OCI-LY7 (cell line): ENCODE measurements at regions not wholly inside any gene's neighbourhood (a gene's known extent, or its start where the extent isn't known, plus 50 kb on each side); places are given as distances from the start of the nearest gene placed in this dataset.

Source experiments
- BruUV-seq: library from RNA; stranded (reverse); fragments of 400-500 nt; replicated peaks from 2 replicates; lab custom pipeline; 2021; lab: Mats Ljungman, UMichigan
- CTCF ChIA-PET: fragments of 300-600 bp; sonication (Branson Sonifier 250); formaldehyde crosslinking; loops from one replicate; lab custom pipeline; 2022; ENCODE audit warnings: antibody characterized with exemption; ENCODE audit not compliant: unreplicated experiment; lab: Charles Lee
- POLR2A ChIA-PET: fragments of 300-600 bp; sonication (Branson Sonifier 250); formaldehyde crosslinking; loops from one replicate; lab custom pipeline; 2022; ENCODE audit warnings: antibody characterized with exemption; lab: Charles Lee
- DNase-seq: peaks from one replicate; pipeline ENCODE4 v3.0.0-alpha.2; 2015; ENCODE audit warnings: low spot score
- H2AFZ ChIP-seq: fragments of 200-600 bp; sonication (generic), shearing (Covaris generic); 2 replicates; pipeline ENCODE4 v1.6.1; 2014; ENCODE audit warnings: mild to moderate bottlenecking, antibody characterized with exemption, low read length, moderate library complexity
- H3K27ac ChIP-seq: fragments of 200-600 bp; sonication (generic); 2 replicates; pipeline ENCODE4 v1.5.1; 2014; ENCODE audit warnings: mixed run types, low read depth, mild to moderate bottlenecking, moderate library complexity, low read length, inconsistent platforms; ENCODE audit not compliant: poor library complexity, severe bottlenecking
- H3K36me3 ChIP-seq: fragments of 200-600 bp; sonication (generic); 2 replicates; pipeline ENCODE4 v1.6.1; 2014; ENCODE audit warnings: mild to moderate bottlenecking, antibody characterized with exemption, low read length, moderate library complexity, mixed read lengths; ENCODE audit not compliant: insufficient read depth
- H3K4me1 ChIP-seq: fragments of 200-600 bp; sonication (generic); 2 replicates; pipeline ENCODE4 v1.5.1; 2014; ENCODE audit warnings: mild to moderate bottlenecking, low read length; ENCODE audit not compliant: insufficient read depth, poor library complexity, severe bottlenecking
- H3K4me2 ChIP-seq: fragments of 200-600 bp; sonication (generic); 2 replicates; pipeline ENCODE4 v1.6.1; 2014; ENCODE audit warnings: mild to moderate bottlenecking, low read length
- H3K4me3 ChIP-seq: fragments of 200-600 bp; sonication (generic); 2 replicates; pipeline ENCODE4 v1.5.1; 2014; ENCODE audit warnings: mild to moderate bottlenecking, low read depth, low read length; ENCODE audit not compliant: poor library complexity, severe bottlenecking
- H3K79me2 ChIP-seq: fragments of 200-600 bp; sonication (generic); 2 replicates; pipeline ENCODE4 v1.6.1; 2016; ENCODE audit warnings: low read depth, mild to moderate bottlenecking, low read length, moderate library complexity, mixed read lengths; ENCODE audit not compliant: insufficient read depth
- H3K9me2 ChIP-seq: fragments of 200-600 bp; sonication (generic); 2 replicates; pipeline ENCODE4 v1.6.1; 2016; ENCODE audit warnings: mild to moderate bottlenecking, low read length, mixed read lengths; ENCODE audit not compliant: insufficient read depth
- H3K9me3 ChIP-seq: fragments of 200-600 bp; sonication (generic); 2 replicates; pipeline ENCODE4 v1.6.1; 2014; ENCODE audit warnings: mild to moderate bottlenecking, mixed run types, low read length, mixed read lengths
- H4K20me1 ChIP-seq: fragments of 200-600 bp; sonication (generic); 2 replicates; pipeline ENCODE4 v1.6.1; 2014; ENCODE audit warnings: mild to moderate bottlenecking, antibody characterized with exemption, low read length, moderate library complexity, mixed read lengths; ENCODE audit not compliant: insufficient read depth
- EZH2phosphoT487 ChIP-seq: fragments of 200-600 bp; sonication (generic); IDR thresholded peaks from 2 replicates; pipeline ENCODE4 v1.6.1; 2018; ENCODE audit warnings: low read depth, borderline replicate concordance, mild to moderate bottlenecking, mixed run types, antibody characterized with exemption, low read length, moderate library complexity, mixed read lengths
- intact Hi-C: fragments of 100-400 bp; cut with micrococcal nuclease; formaldehyde crosslinking; loops from one replicate; pipeline ENCODE4 v1.10.0; 2022; ENCODE audit not compliant: unreplicated experiment
- TF ChIP-seq, protein P1 (sequence below): fragments of 200-600 bp; sonication (generic); conservative IDR thresholded peaks from 2 replicates; pipeline ENCODE4 v1.5.1; 2014; ENCODE audit warnings: mild to moderate bottlenecking, antibody characterized with exemption, low read length, moderate library complexity, mixed read lengths

DNA sequence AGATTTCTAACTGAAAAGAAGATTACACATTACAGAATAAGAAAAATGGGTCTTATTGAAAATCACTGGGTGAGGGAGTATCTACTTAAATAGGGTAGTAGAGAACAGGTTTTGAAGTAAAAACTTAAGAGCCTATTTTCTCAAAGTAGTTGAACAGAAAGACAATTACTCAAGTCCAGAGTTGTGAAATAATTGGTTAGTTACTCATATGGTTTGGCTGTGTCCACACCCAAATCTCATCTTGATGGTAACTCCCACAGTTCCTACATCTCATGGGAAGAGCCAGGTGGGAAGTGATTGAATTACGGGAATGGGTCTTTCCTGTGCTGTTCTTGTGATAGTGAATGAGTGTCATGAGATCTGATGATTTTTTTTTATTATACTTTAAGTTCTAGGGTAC is 1035.3 kb upstream of the GJE1 start:
- Histone ChIP-seq H3K9me3 (no peaks in the 10 kb centered on the region), H3K36me3 (no peaks in the 10 kb centered on the region), H3K79me2 (no peaks in the 10 kb centered on the region), H3K9me2 (no peaks in the 10 kb centered on the region), H3K27ac (no peak overlapping the region), H3K4me2 (no peak overlapping the region), H4K20me1 (no peaks in the 10 kb centered on the region), H3K4me1 (no peaks in the 10 kb centered on the region), H2AFZ (no peak overlapping the region), H3K4me3 (no peak overlapping the region)
- no TSS peak for BruUV-seq
- ChIA-PET CTCF (no interaction called here), POLR2A (no interaction called here)
- no peak for DNase-seq
- intact Hi-C loops: no loop called here
- TF ChIP-seq, protein P1, sequence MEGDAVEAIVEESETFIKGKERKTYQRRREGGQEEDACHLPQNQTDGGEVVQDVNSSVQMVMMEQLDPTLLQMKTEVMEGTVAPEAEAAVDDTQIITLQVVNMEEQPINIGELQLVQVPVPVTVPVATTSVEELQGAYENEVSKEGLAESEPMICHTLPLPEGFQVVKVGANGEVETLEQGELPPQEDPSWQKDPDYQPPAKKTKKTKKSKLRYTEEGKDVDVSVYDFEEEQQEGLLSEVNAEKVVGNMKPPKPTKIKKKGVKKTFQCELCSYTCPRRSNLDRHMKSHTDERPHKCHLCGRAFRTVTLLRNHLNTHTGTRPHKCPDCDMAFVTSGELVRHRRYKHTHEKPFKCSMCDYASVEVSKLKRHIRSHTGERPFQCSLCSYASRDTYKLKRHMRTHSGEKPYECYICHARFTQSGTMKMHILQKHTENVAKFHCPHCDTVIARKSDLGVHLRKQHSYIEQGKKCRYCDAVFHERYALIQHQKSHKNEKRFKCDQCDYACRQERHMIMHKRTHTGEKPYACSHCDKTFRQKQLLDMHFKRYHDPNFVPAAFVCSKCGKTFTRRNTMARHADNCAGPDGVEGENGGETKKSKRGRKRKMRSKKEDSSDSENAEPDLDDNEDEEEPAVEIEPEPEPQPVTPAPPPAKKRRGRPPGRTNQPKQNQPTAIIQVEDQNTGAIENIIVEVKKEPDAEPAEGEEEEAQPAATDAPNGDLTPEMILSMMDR: no peak
- no peak for TF ChIP-seq EZH2phosphoT487

DNA sequence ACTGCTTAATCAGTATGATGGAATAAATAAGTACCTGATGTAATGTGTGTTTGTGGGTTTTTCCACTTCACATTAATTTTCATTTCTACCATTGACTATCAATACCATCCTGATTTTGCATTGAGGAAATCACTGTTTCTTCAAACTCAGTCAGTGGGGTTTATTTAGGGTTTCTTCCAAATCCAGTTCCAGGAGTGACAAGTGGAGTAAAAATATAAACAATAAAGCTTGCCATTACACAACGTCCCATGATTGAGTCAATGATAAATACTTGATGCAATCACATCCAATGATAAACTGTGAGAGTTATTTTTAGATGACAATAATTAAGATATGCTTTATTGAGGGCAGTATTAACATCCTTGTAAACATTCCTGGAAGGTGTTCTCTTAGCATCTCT is 1037.4 kb upstream of the GJE1 start:
- CTCF ChIA-PET: no interaction called here
- intact Hi-C loops: no loop called here
- no peak overlapping the region for H3K4me3 ChIP-seq

DNA sequence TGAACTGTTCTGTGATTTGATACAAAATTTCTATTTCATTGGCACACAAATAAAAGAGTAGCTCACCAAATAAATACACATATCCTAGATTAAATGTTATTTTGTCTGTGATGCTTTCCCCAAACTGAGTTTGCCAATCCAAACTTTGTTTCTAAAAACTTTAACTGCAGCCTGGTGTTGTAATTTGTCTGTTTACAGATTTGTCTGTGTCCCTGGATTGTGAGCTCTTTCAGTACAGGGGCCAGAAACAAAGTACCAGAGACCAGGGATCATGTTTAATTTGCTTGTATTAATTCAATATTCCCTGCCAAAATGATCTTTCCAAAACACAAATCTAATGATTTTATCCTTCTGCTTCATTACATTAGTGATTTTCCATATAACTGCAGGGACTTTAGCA is 1044.6 kb upstream of the GJE1 start:
- intact Hi-C loops: no loop called here
- no peak overlapping the region for H3K4me2 ChIP-seq
- ChIA-PET POLR2A (interaction anchor here (0.8 kb wide), 1 partner anchor 1188 kb away, joined by 3 read pairs; no protein-coding TSS in a partner anchor), CTCF (no interaction called here)
- no peaks in the 10 kb centered on the region for H3K36me3 ChIP-seq
- no peak for DNase-seq
- no peaks in the 10 kb centered on the region for H3K4me1 ChIP-seq
- H4K20me1 ChIP-seq: no peaks in the 10 kb centered on the region
- no peak overlapping the region for H2AFZ ChIP-seq
- no peaks in the 10 kb centered on the region for H3K9me3 ChIP-seq
- no TSS peak for BruUV-seq
- TF ChIP-seq, protein P1: no peak
- no peak for TF ChIP-seq EZH2phosphoT487
- no peak overlapping the region for H3K4me3 ChIP-seq
- H3K9me2 ChIP-seq: no peaks in the 10 kb centered on the region
- H3K27ac ChIP-seq: no peak overlapping the region
- H3K79me2 ChIP-seq: no peaks in the 10 kb centered on the region

More for the DNA sequence above, 1037.4 kb upstream of the GJE1 start:
- no TSS peak for BruUV-seq
- Histone ChIP-seq H3K27ac (no peak overlapping the region), H2AFZ (no peak overlapping the region), H3K4me1 (no peaks in the 10 kb centered on the region), H4K20me1 (no peaks in the 10 kb centered on the region), H3K36me3 (no peaks in the 10 kb centered on the region), H3K9me2 (no peaks in the 10 kb centered on the region), H3K9me3 (no peaks in the 10 kb centered on the region), H3K79me2 (no peaks in the 10 kb centered on the region), H3K4me2 (no peak overlapping the region)
- no peak for TF ChIP-seq EZH2phosphoT487
- TF ChIP-seq, protein P1: no peak
- no peak for DNase-seq
- POLR2A ChIA-PET: no interaction called here
